GM12892 (cell line): ENCODE measurements at regions not wholly inside any gene's neighbourhood (a gene's known extent, or its start where the extent isn't known, plus 50 kb on each side); places are given as distances from the start of the nearest gene placed in this dataset.
"Not testable (repeated sequence)": the region's sequence is repeated elsewhere in the genome, so short reads cannot be mapped to it uniquely, and the experiment has no call there.

ENCODE experiments used
- POLR2A ChIP-seq: IDR thresholded peaks from 2 replicates; pipeline ENCODE4 v1.6.1; 2011; ENCODE audit warnings: low read depth, low read length, control low read depth
- TAF1 ChIP-seq: IDR thresholded peaks from 2 replicates; pipeline ENCODE4 v1.6.1; 2011; ENCODE audit warnings: low read depth, mild to moderate bottlenecking, control low read depth, low read length, borderline replicate concordance

- TF ChIP-seq POLR2A, TAF1: not testable (repeated sequence)
These were observed 78.8 kb upstream of the TRPC7 start for GRCh38 chr5:136444099-136444498.
